SK-N-SH treated with all-trans-retinoic acid at 6 μM for 48 hours (cell line): ENCODE measurements at regions not wholly inside any gene's neighbourhood (a gene's known extent, or its start where the extent isn't known, plus 50 kb on each side); places are given as distances from the start of the nearest gene placed in this dataset.

Experiments
- ESRRG ChIP-seq: fragments of 250-450 bp; sonication (Bioruptor Pico); IDR thresholded peaks from 2 replicates; pipeline ENCODE4 v1.6.1; 2021; ENCODE audit warnings: mild to moderate bottlenecking
- PATZ1 ChIP-seq: fragments of 250-450 bp; sonication (Bioruptor Pico); IDR thresholded peaks from 2 replicates; pipeline ENCODE4 v1.8.0; 2020; ENCODE audit warnings: mild to moderate bottlenecking, moderate library complexity, borderline replicate concordance
- SNAI2 ChIP-seq: fragments of 250-450 bp; sonication (Bioruptor Pico); IDR thresholded peaks from 2 replicates; pipeline ENCODE4 v1.5.0; 2020; ENCODE audit warnings: mild to moderate bottlenecking, moderate library complexity
- ZFP3 ChIP-seq: fragments of 250-450 bp; sonication (Bioruptor Pico); IDR thresholded peaks from 2 replicates; pipeline ENCODE4 v1.5.0; 2020; ENCODE audit warnings: mild to moderate bottlenecking, moderate library complexity
- ZFP30 ChIP-seq: fragments of 450-650 bp; formaldehyde crosslinking; IDR thresholded peaks from 2 replicates; pipeline ENCODE4 v1.5.0; 2022; ENCODE audit warnings: mild to moderate bottlenecking, moderate library complexity

GRCh38 chr9:28270156-28270555 lies 696.9 kb upstream of the C9orf72 start:
- TF ChIP-seq ESRRG (CRISPR knock-in tag) (no peak), ZFP3 (CRISPR knock-in tag) (no peak), SNAI2 (no peak), PATZ1 (CRISPR knock-in tag) (no peak), ZFP30 (no peak)
